ENCODE measurements at regions not wholly inside any gene's neighbourhood (a gene's known extent, or its start where the extent isn't known, plus 50 kb on each side); places are given as distances from the start of the nearest gene placed in this dataset.

DNA sequence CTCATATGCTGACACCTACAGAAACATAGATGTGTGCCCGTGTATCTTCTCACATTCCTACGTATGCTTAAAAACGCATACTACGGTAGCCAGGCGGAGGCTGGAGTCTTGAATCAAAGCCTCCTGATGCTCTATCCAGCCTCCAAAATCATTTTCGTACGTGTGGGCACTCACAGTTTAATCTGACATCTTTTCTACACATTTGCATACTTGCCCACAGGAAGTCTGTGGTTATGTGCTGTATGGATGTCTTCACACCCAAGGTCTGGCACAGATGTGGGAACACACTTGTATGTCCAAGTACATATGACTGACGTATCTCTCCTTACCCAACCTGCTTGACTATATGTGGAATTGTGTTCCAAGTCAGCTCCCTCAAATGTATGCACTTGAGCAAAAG lies 561.8 kb upstream of the CADM1 start:
- TF ChIP-seq, protein P1, sequence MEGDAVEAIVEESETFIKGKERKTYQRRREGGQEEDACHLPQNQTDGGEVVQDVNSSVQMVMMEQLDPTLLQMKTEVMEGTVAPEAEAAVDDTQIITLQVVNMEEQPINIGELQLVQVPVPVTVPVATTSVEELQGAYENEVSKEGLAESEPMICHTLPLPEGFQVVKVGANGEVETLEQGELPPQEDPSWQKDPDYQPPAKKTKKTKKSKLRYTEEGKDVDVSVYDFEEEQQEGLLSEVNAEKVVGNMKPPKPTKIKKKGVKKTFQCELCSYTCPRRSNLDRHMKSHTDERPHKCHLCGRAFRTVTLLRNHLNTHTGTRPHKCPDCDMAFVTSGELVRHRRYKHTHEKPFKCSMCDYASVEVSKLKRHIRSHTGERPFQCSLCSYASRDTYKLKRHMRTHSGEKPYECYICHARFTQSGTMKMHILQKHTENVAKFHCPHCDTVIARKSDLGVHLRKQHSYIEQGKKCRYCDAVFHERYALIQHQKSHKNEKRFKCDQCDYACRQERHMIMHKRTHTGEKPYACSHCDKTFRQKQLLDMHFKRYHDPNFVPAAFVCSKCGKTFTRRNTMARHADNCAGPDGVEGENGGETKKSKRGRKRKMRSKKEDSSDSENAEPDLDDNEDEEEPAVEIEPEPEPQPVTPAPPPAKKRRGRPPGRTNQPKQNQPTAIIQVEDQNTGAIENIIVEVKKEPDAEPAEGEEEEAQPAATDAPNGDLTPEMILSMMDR (IDR thresholded peaks at IDR 0.05; ENCODE audit: low read depth, low read length), result no peak
- no peaks in the 10 kb centered on the region for H3K9me3 ChIP-seq (ENCODE audit: control insufficient read depth, insufficient read depth, low read length)
- H3K4me3 ChIP-seq (ENCODE audit: low read depth, low read length), result no peak overlapping the region
- CTCF ChIA-PET, result no interaction called here
- no peak for DNase-seq (ENCODE audit: low read depth, low spot score)
- peaks cover 2% of the 10 kb centered on the region for H3K27me3 ChIP-seq (ENCODE audit: control insufficient read depth, insufficient read depth, low read length)
- POLR2A ChIA-PET, result no interaction called here
- H3K27ac ChIP-seq (ENCODE audit: low read depth, low read length), result no peak overlapping the region

DNA sequence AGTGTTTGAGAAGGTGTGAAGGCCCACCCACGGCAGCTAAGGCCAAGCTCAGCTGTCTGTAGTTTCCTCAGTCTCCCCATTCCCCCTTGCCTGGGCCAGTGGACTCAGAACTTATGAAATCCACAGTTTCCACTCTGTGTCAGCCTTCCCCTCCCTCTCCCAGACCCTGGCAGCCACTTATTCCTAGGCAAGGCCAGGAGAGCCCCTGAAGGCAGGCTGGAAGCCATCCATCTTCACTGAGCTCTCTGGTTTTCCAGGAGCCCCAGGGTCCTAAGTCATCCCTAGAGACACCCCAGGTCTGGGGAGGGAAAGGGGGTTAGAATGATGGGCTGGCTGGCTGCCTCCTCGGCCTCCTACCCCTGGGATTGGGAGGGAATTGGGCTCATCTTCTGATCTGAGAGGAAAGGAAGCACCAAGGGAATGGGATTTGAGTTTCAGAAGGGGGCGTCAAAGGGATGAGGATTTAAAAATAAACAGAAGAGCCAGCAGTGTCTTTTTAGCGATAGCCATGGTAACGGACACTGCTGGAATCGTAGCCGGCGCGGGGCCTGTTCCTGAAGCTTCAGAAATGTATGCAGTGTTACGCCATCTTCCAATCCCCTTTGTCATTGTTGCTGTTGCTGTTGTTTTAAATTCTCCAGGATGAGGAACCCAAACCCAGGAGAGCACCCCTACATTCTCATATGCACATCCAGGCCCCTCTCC lies 561.1 kb upstream of the CADM1 start:
- CTCF ChIA-PET, result no interaction called here

DNA sequence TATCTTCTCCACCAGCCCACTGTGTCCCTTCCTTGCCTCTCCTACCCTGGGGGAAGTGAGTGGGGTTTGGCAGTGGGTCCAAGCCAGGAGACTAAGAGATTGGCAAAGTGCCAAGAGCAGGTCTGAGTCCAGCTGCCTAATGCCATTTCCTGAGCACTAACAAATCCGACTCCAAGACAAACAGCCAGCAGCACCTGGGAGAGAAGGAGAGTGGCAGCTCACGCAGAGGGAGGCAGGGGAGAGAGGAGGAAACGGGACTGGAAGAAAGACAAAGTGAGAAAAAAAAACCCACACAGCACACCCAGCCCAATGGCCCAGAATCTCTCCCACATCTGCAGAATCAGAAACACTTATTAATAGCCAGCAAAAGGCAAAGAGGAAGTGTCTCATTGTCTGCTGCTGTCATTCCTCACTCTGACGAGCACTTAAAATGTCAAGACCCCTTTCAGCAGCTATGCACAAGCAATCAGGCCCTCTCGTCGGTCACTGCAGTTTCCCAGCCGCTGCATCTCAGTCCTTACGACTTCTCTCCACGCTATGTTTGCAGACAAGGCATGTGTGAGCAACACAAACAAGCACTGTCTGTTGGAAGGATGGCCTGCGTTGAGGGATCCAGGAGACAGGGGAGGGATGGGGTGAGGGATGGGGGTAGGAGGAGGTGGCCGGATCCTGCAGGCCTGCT lies 558.4 kb upstream of the CADM1 start:
- DNase-seq (ENCODE audit: low read depth, low spot score), result no peak
- CTCF ChIA-PET, result interaction anchor here (0.5 to 0.6 kb wide), 2 partner anchors 58 to 163 kb away, joined by 3 to 10 read pairs; no protein-coding TSS in a partner anchor

More for the DNA sequence above, 561.1 kb upstream of the CADM1 start:
- peaks cover 2% of the 10 kb centered on the region for H3K27me3 ChIP-seq (ENCODE audit: control insufficient read depth, insufficient read depth, low read length)
- TF ChIP-seq, protein P1 (IDR thresholded peaks at IDR 0.05; ENCODE audit: low read depth, low read length), result no peak
- no peaks in the 10 kb centered on the region for H3K9me3 ChIP-seq (ENCODE audit: control insufficient read depth, insufficient read depth, low read length)
- POLR2A ChIA-PET, result no interaction called here
- no peak overlapping the region for H3K4me3 ChIP-seq (ENCODE audit: low read depth, low read length)
- no peak overlapping the region for H3K27ac ChIP-seq (ENCODE audit: low read depth, low read length)
- DNase-seq (ENCODE audit: low read depth, low spot score), result no peak

DNA sequence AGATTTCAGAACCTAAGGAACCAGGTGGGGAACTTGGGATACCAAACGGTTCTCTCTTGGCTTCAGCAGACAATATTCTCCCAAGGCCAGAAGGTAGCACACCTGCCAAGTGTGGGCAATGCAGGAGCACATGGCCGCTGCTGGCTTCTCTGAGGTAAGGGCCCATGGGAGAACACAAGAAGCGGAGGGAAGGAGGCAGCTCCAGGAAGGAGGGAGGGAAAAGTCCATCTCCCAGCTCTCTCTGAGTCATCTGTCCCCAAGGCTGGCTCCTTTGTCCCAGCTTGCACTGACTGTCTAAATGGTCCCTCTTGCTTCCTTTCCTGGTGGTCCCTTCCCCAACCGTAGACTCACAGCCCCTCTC lies 557.9 kb upstream of the CADM1 start:
- Histone ChIP-seq H3K4me3 (ENCODE audit: low read depth, low read length) (no peak overlapping the region), H3K27ac (ENCODE audit: low read depth, low read length) (no peak overlapping the region), H3K27me3 (ENCODE audit: control insufficient read depth, insufficient read depth, low read length) (peaks cover 2% of the 10 kb centered on the region), H3K9me3 (ENCODE audit: control insufficient read depth, insufficient read depth, low read length) (no peaks in the 10 kb centered on the region)
- TF ChIP-seq, protein P1 (IDR thresholded peaks at IDR 0.05; ENCODE audit: low read depth, low read length), result no peak
- no peak for DNase-seq (ENCODE audit: low read depth, low spot score)
- ChIA-PET POLR2A (no interaction called here), CTCF (no interaction called here)

More for the DNA sequence above, 558.4 kb upstream of the CADM1 start:
- POLR2A ChIA-PET, result interaction anchor here (0.7 kb wide), 1 partner anchor 89 kb away, joined by 6 read pairs; no protein-coding TSS in a partner anchor
- TF ChIP-seq, protein P1 (IDR thresholded peaks at IDR 0.05; ENCODE audit: low read depth, low read length), result no peak
- no peak overlapping the region for H3K4me3 ChIP-seq (ENCODE audit: low read depth, low read length)
- H3K27ac ChIP-seq (ENCODE audit: low read depth, low read length), result no peak overlapping the region
- H3K27me3 ChIP-seq (ENCODE audit: control insufficient read depth, insufficient read depth, low read length), result peaks cover 2% of the 10 kb centered on the region
- H3K9me3 ChIP-seq (ENCODE audit: control insufficient read depth, insufficient read depth, low read length), result no peaks in the 10 kb centered on the region

DNA sequence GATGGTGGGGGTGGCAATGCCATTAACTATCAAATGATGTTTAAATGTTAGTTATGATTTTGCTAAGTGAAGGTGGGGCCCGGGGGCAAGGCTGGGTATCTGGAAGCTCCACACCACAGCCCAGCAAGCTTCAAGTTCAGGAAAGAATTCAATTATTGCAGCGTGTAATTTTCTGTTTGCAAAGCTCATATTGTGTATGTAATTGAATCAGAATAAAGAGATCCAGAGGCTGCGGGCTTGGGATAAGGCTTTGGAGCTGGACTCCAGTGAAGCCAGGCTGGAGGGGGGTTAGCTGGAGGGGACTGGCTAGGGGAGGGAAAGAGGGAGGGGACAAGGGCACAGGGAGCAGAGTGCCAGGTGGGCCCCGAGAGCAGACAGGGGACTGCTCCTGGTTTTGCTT lies 557.1 kb upstream of the CADM1 start:
- no peak for DNase-seq (ENCODE audit: low read depth, low spot score)
- TF ChIP-seq, protein P1 (IDR thresholded peaks at IDR 0.05; ENCODE audit: low read depth, low read length), result no peak
- ChIA-PET POLR2A (no interaction called here), CTCF (no interaction called here)
- Histone ChIP-seq H3K9me3 (ENCODE audit: control insufficient read depth, insufficient read depth, low read length) (no peaks in the 10 kb centered on the region), H3K4me3 (ENCODE audit: low read depth, low read length) (no peak overlapping the region), H3K27ac (ENCODE audit: low read depth, low read length) (no peak overlapping the region), H3K27me3 (ENCODE audit: control insufficient read depth, insufficient read depth, low read length) (peaks cover 2% of the 10 kb centered on the region)
